GM21360 (cell line): ENCODE measurements at regions not wholly inside any gene's neighbourhood (a gene's known extent, or its start where the extent isn't known, plus 50 kb on each side); places are given as distances from the start of the nearest gene placed in this dataset.
"Not testable (repeated sequence)": the region's sequence is repeated elsewhere in the genome, so short reads cannot be mapped to it uniquely, and the experiment has no call there.

Source experiments
- ATAC-seq: cut with Tn5 transposase; IDR thresholded peaks from one replicate; pipeline ENCODE4 v1.9.1; 2021; ENCODE audit warnings: mild to moderate bottlenecking, moderate library complexity; ENCODE audit not compliant: unreplicated experiment

DNA sequence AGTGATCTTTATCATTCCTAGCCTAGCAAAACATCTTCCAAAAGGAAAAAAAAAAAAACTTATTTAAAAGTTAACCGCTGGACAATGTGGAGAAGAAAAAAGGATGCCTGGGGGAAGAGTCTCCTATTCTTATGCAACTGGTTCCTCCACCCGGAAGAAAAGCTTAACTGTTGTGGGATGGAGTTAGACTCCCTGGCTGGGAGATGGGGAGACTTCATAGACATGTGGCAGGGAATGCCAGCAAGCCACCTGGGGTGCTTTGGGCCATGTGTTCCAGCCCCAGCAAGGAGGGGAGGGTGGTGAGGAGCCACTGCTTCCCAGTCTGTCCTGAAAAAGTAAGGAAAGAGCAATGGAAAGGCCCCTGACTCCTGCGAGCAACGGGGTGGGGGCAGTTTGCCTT is 119.4 kb upstream of the SPIN4 start:
- ATAC-seq, result no peak

DNA sequence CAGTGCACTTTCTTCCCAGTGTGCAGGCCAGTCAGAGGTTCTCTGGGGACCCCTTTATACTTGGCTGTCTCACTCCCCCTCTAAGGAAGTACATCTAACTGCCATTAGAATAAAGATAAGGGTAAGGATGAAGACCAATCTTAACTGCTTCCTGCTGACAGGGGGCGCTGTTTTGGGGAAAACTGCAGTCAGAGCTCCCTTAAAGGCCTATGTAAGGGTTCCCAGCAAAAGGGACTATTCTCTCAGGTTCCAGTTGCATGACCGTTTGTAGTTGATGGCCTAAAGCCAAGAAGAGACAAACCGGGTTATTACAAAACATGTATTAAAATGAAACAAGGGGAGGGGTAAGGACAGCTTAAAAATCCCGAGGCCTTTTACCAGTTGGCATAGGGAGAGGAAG is 115.6 kb upstream of the SPIN4 start:
- ATAC-seq, result no peak

- ATAC-seq, result no peak
These were observed 107.8 kb upstream of the SPIN4 start for GRCh38 chrX:63458981-63459380.

DNA sequence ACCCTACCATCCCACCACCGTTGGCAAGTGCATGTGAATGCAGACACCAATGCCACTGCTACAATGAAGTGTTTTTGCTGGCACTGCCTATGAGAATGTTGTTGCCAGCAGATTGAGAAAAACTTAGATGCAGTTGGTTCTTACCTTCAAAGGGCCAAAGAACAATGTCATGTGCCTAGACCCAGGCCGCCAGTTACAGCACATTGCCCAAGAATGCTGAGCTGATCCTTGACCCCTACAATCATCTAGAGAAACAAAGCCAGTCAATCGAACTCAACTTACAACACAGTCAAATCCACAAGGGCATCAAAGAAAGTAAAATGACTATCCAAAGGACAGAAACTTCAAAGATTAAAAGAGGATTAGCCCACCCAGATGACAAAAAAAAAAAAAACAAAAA is 102.4 kb upstream of the SPIN4 start:
- no peak for ATAC-seq

DNA sequence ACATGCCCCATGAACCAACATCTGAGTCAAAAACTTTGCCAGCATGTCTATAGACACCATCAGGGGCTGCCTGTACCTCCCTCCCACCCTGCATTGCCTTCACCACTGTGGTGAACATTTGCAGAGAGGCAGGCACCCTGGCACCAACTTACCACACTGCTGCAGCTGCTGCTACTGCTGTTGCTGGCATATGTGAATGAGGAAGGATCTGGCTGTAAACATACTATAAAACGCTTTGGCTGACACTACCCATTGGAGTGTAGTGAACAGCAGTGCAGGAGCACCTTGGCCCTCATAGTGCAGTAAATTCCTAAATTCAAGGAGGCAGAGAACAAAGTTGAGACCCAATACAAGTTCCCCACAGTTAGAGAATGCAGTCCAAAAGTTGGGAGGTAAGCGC is 90.6 kb upstream of the SPIN4 start:
- no peak for ATAC-seq

- ATAC-seq, result no peak
These were observed 88.4 kb upstream of the SPIN4 start for GRCh38 chrX:63439580-63439979.

GRCh38 chrX:63436865-63437264 is 85.7 kb upstream of the SPIN4 start:
- no peak for ATAC-seq

GRCh38 chrX:63434665-63435064 is 83.5 kb upstream of the SPIN4 start:
- ATAC-seq, result no peak

- no peak for ATAC-seq
These were observed 83.1 kb upstream of the SPIN4 start for GRCh38 chrX:63434206-63434605.

GRCh38 chrX:63430026-63430425 is 78.9 kb upstream of the SPIN4 start:
- ATAC-seq, result no peak

DNA sequence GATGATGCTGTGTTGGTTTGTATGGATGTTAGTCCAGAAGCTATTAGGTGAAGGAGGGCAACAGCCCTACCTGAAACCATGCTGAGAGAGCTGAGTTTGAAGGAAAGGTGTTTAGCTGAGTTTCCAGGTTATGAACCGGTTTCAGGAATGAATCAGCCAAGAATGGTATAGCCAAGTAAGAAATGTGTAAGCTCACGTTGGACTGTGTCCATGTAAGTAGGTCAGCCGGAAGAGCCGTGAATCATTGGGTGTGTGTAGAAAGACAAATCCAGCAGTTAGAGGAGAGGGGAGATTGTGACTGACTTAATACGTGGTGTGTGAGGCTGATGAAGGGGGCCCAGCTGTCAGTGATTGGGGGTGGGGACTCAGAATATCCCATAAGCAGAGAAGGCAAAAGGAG is 77.2 kb upstream of the SPIN4 start:
- no peak for ATAC-seq

GRCh38 chrX:63426519-63426918 is 75.4 kb upstream of the SPIN4 start:
- ATAC-seq, result no peak

- ATAC-seq, result no peak
These were observed 72.9 kb upstream of the SPIN4 start for GRCh38 chrX:63424063-63424462.

GRCh38 chrX:63421411-63421810 is 70.3 kb upstream of the SPIN4 start:
- ATAC-seq, result no peak

DNA sequence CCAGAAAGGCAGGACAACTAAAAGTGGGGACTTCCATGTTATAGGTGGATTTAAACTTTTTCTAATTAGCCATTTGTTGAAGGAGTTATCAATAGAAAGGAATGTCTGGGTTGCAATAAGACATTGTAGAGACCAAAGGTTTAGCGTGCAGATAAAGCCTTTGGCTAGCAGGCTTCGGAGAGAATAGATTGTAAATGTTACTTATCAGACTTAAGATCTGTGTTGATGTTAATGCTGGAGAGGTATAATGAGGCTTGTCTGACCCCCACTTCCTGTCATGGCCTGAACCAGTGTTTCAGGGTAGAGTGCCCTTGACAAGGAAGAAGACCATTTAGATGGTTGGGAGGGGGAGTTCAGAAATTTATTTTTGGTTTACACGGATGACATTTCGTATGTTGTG is 67.1 kb upstream of the SPIN4 start:
- ATAC-seq, result no peak

DNA sequence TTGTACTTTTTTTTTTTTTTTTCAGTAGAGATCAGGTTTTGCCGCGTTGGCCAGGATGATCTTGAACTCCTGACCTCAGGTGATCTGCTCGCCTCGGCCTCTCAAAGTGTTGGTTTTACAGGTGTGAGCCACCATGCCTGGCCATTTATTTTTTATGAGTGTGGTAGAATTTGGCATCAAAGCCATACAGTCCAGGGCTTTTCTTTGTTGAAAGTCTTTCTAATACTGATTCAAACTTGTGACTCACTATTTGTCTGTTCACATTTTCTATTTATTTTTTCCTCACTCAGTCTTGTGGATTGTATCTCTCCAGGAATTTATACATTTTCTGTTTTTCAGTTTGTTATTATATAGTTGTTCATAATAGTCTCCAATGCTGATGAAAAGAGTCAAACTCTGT is 66.5 kb upstream of the SPIN4 start:
- ATAC-seq, result no peak

GRCh38 chrX:63409934-63410333 is 58.8 kb upstream of the SPIN4 start:
- ATAC-seq, result not testable (repeated sequence)

GRCh38 chrX:63408050-63408449 is 56.9 kb upstream of the SPIN4 start:
- ATAC-seq, result no peak

GRCh38 chrX:63404332-63404731 is 53.2 kb upstream of the SPIN4 start:
- no peak for ATAC-seq

- ATAC-seq, result no peak
These were observed 51.0 kb upstream of the SPIN4 start for GRCh38 chrX:63402106-63402505.
